Fibroblast of lung (primary cell): ENCODE measurements at regions not wholly inside any gene's neighbourhood (a gene's known extent, or its start where the extent isn't known, plus 50 kb on each side); places are given as distances from the start of the nearest gene placed in this dataset.

Source experiments
- EZH2 ChIP-seq: IDR thresholded peaks from 2 replicates; pipeline ENCODE4 v1.5.1; 2012; ENCODE audit warnings: low read length, control low read depth, mild to moderate bottlenecking; ENCODE audit errors: missing control alignments
- TF ChIP-seq, protein P1 (sequence below), 2 donors: IDR thresholded peaks in 1 of 2; conservative IDR thresholded peaks in 1 of 2; 1 replicate in 1 of 2; 2 replicates in 1 of 2; pipeline ENCODE4 v1.5.1; 2011 to 2012; ENCODE audit warnings: low read length in 2 of 2, control low read depth in 1 of 2, inconsistent platforms in 1 of 2, low read depth in 1 of 2, mild to moderate bottlenecking in 1 of 2

DNA sequence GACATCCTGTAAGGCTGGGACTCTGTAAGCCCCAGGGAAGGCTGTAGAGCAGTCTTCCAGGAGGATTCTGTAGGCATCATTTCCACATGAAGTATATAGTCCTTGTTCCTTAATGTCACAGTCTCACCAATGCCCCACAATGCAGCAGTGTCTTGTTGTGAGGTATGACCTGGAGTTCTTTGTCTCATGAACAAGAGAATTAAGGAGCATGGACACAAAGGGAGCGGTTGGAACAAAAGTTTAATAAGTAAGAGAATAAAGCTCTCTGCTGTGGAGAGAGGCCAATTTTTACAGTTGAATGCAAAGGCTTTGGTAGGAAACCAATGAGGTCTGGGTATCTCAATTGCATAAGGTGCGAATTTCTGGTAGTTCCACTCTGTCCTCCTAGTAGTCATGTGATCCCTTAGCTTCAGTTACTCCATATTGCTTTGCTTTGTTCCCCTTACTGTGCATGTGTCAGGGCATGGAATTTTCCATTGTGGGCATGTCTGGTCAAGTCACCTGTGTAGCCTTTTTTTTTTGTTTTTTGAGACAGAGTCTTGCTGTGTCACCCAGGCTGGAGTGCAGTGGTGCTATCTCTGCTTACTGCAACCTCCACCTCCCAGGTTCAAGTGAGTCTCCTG lies 124.3 kb upstream of the TMTC4 start:
- TF ChIP-seq, protein P1, sequence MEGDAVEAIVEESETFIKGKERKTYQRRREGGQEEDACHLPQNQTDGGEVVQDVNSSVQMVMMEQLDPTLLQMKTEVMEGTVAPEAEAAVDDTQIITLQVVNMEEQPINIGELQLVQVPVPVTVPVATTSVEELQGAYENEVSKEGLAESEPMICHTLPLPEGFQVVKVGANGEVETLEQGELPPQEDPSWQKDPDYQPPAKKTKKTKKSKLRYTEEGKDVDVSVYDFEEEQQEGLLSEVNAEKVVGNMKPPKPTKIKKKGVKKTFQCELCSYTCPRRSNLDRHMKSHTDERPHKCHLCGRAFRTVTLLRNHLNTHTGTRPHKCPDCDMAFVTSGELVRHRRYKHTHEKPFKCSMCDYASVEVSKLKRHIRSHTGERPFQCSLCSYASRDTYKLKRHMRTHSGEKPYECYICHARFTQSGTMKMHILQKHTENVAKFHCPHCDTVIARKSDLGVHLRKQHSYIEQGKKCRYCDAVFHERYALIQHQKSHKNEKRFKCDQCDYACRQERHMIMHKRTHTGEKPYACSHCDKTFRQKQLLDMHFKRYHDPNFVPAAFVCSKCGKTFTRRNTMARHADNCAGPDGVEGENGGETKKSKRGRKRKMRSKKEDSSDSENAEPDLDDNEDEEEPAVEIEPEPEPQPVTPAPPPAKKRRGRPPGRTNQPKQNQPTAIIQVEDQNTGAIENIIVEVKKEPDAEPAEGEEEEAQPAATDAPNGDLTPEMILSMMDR (conservative IDR thresholded peaks at IDR 0.05 in 1 of 2, IDR thresholded peaks at IDR 0.05 in 1 of 2; ENCODE audit: low read depth in 1 of 2, low read length in 2 of 2) = no peak
- no peak for TF ChIP-seq EZH2
